Midbrain (tissue), 1 donor: ENCODE measurements at regions not wholly inside any gene's neighbourhood (a gene's known extent, or its start where the extent isn't known, plus 50 kb on each side); places are given as distances from the start of the nearest gene placed in this dataset.

Source experiments
- DNase-seq: peaks from one replicate; lab custom pipeline; 2025; lab: John Stamatoyannopoulos, UW

GRCh38 chr20:6614836-6615235 lies 152.7 kb upstream of the BMP2 start:
- DNase-seq: no peak

DNA sequence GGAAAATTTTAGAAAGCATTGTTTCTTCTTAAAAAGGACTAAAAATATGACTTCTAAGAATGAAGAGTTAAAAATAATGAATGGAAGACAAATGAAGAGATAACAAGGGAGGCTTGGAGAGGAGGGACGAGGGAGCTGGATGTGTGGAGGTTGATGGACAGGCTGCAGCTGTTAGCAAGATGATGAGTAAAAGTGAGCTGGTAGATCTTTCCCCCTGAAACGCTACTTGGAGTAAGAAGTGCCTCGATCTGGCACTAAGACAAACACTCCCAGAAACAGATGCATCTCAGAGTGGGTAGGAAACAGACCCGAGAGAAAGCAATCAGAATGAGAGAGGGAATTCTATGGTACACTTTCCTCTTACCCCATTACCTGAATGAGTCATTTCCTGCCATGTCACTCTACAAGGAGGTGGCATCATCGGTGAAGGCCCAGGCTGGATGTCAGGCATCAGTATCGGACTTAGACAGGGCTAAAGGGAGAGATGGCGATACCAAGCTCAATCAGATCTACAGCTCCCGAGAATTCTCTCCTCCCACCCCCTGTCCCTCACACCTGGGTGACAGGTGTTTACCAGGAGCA lies 154.1 kb upstream of the BMP2 start:
- no peak for DNase-seq

DNA sequence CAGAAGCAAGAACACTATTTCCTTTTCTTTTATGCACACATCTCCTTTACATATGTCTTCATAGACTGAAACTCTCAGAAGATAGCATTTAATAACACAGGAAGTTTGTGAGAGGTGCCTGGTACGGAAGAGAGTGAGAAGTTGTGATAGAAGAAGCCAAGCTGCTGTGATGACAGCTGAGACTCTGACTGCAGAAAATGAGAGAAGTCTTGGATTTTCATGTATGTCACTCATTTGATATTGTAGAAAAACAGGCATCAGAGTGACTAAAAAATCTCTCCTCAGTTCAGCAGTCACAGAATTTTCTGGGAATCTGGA lies 154.9 kb upstream of the BMP2 start:
- no peak for DNase-seq

GRCh38 chr20:6611911-6612605 lies 155.4 kb upstream of the BMP2 start:
- DNase-seq: no peak

DNA sequence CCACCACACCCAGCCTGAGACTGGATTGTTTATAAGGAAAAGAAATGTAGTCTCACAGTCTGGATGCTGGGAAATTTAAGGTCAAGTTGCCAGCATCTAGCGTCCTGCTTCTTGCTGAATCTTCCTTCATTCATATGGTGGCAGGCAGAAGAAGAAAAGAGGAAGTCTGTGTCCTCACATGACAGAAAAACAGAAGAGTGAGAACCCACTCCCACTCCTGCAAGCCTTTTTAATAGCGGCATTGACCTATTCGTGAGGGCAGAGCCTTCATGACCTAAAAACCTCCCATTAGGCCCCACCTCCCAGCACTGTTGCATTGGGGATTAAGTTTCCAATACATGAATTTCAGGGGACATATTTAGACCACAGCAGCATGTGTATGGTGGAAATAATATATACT lies 160.8 kb upstream of the BMP2 start:
- DNase-seq: no peak

- no peak for DNase-seq
Measured at GRCh38 chr20:6605055-6605935, 162.2 kb upstream of the BMP2 start.

- DNase-seq: no peak
Measured at GRCh38 chr20:6604179-6604578, 163.3 kb upstream of the BMP2 start.

DNA sequence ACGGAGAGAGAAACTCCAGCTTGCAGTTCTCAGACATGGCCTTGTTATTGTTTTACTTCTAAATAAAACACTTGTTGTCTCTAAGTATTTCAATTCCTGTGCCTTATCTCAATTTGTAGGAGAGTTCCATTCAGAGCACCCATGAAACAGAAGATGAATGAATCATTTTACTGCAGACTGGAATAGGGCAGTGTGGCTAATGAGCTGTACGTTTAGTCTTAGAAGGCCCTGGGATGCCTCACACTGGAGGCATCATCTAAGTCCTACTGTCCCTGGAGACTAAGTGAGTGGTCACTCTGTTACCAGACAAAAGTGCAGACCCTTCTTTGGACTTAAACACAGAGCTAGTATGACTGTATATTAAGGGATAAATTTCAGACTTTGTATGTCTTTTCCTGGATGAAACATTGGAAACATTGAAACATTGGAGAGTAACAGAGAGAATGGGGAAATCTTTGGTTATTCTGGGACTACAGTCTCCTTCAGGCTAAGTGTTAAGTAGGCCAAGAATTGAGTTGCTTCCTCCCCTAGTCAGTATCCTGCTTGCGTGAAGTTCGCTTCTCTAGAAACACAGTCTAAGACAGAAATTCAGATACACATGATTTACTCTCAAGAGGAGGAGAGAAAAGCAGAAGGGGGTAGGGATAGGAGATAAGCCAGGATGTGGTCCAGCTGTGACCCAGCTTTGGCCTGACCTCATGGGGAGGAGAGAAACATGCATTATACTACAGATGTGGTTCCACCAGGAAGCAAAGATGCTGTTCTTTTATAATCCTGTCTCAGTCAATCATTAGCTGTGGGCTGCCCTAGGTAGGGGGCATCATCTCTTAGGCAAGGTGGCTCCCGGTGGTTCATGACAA lies 167.4 kb upstream of the BMP2 start:
- no peak for DNase-seq

DNA sequence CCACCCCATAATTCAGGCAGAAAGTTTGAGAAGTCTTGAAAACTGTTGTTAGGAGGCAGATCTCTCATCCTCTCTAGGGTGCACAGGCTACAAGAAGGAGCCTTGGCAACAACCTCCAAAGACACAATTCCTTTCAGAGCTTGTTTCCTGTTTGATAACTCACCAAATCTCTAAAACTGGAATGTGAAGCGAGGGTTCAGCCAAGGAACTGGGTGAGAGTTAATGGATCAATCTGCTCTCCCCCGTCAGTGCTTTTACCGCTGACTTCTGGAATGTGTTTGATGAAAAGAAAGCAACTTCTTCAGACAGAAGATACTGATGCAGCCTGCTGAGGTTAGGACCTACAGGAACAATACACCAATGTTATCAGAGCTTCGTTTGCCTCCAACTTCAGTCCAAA lies 171.8 kb upstream of the BMP2 start:
- no peak for DNase-seq

GRCh38 chr20:6590891-6591637 lies 176.4 kb upstream of the BMP2 start:
- no peak for DNase-seq

DNA sequence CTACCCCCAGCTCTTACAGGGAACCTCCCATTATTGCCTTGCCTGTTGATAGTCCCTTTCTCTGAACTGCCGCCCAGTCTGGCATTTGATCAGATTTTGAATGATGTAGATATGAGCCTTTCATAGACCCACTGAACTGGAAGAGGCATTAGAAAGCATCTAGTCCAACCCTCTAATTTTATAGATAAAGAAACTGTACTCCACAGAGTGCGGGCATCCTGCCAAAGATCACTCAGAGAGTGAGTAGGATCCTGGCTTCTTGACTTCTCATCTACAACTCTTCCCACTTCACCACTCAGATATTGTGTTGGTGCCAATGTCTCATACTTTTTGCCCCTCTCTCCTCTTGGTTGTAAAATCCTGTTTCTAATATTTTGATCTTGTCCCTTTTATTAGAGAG lies 179.2 kb upstream of the BMP2 start:
- no peak for DNase-seq

- DNase-seq: peak; percentile 59
Measured at GRCh38 chr20:6583134-6583738, 184.2 kb upstream of the BMP2 start.

DNA sequence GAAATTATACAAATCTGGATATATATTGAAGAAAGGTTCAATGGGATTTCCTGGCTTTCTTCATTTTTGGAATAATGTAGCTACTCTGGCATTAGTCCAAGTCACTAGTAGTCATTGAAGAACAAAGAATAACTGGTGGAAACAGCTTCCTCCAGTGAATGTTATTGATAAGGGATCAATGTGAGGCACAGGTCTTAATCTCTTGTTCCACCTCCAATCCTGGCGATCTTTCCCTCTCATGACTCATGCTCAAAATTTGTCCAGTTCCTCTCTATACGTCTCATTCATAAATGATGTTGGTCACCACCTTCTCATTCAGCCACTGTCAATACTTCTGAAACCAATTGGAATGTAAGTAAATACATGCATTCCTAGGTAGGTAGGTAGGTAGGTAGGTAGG lies 185.0 kb upstream of the BMP2 start:
- DNase-seq: no peak

GRCh38 chr20:6580486-6580885 lies 187.0 kb upstream of the BMP2 start:
- no peak for DNase-seq

DNA sequence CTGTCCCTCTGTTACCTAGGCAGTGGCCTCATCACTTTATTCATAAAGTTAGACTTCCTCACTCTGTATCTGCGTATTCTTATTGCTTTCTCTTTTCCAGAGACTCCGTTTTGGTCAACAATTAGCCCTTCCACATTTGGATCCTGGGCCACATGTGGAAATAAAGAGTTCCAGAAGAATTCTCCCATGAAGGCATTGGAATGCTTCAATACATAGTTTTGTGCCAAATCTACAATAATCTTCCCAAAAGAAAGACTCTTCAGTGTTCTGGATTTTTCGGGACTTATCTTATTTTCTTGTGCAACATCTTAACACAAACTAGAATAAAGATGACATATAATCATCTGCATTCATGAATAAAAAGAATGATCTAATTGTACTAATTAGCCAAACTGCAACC lies 187.7 kb upstream of the BMP2 start:
- no peak for DNase-seq

DNA sequence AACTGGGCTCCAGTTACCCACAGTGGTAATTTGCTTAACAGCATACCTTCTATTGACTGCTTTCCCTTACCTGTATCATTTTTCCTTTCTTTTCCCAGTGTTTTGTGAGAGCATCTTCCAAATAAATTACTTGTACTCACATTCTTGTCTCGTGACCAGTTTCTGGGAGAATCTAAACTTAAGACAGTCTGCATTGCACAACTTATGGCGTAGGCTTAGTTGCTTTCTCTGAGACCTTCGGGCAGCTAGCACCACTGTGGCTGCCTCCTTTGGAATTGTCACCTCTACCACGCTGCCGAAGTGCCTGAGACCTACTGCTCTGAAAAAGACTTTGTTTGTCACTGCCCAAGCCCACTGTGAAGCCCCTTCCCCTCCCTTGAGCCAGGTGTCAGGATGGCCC lies 188.1 kb upstream of the BMP2 start:
- DNase-seq: no peak

DNA sequence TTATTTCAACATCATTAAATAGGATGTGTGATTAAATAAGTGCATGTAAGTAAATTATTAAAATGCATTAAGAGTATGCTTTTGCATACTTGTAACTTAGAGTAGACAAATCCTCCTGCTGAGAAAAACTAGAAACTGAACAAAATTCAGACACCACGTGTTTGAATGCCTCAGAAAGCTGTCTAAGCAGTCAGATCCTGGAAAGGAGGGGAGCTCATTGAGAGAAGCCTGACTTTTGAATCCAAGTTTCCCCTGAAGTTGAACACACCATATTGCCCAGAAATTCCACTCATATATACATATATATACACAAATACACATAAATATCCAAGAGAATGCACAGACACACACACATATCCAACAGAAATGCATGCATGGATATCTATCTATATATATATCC lies 190.0 kb upstream of the BMP2 start:
- no peak for DNase-seq

DNA sequence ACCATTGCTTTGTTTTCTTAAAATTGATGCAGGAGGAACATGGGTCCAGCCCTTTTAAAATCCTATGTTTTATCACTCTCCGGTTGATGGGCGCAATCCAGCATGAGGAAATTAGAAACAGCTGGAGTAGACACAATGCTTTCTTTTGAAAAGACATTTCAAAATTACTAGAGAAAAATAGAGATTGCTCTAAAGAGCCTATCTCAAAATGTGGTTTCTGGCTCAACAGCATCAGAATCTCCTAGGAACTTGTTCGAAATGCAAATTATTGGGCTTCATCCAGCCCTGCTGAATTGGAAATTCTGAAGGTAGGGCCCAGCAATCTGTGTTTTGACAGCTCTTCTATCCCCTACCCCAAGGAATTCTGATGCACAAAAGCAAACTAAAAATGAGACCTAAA lies 190.8 kb upstream of the BMP2 start:
- no peak for DNase-seq

DNA sequence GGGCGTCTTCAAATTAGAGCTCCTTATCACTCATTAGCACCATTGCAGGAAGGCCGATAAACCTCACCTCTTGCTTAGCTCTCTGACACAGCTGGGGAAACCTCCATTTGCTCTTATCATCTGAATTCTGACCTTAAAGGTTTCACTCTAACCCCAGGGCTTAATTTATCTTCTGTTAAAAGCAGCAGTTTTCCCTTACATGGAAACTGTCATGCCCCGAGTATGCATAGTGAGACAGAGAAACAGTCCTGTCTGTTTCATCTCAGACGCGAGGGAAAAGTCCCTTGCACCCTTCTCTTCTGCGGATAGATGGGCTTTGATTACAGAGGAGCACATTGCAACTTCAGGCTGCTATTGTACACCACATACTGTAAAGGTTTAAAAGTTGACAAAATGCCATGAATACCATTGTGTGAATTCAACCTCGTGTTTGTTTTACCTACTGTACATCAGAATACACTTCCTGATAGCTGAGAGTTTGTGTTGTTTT lies 191.5 kb upstream of the BMP2 start:
- DNase-seq: no peak

DNA sequence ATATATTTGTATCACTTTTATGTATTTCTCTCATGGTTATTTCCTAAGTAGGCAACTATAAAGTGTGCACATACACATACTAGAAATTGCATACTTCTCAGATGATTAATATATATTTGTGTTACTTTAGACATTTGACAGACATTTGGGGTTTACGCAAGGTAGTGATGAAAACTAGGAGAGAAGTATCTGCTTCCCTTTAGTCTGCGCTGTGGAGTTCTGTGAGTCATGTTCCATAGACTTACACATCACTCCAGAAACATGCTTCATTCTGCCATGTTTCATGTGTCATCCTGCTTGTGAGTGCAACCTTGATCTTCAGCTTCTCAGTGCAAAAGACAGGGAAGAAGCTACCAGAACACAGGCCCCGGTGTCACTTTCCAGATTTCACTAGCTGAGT lies 200.7 kb upstream of the BMP2 start:
- no peak for DNase-seq

GRCh38 chr20:6562111-6562510 lies 205.4 kb upstream of the BMP2 start:
- DNase-seq: no peak
